H1 (cell line): ENCODE measurements at regions not wholly inside any gene's neighbourhood (a gene's known extent, or its start where the extent isn't known, plus 50 kb on each side); places are given as distances from the start of the nearest gene placed in this dataset.

ENCODE experiments used
- CTCF ChIA-PET: fragments of 300-600 bp; sonication (Branson Sonifier 250); formaldehyde crosslinking; loops from one replicate; lab custom pipeline; 2021; ENCODE audit not compliant: partially characterized antibody; lab: Charles Lee
- POLR2A ChIA-PET: fragments of 300-600 bp; sonication (Branson Sonifier 250); formaldehyde crosslinking; loops from one replicate; lab custom pipeline; 2021; ENCODE audit warnings: inconsistent platforms; ENCODE audit not compliant: partially characterized antibody; lab: Charles Lee
- DNase-seq, 2 experiments: peaks; one replicate each; pipeline versions ENCODE4 v3.0.0 to v3.0.0-alpha.2; 2010 to 2022; ENCODE audit warnings: low spot score in 2 of 2, low read depth in 1 of 2, mixed read lengths in 1 of 2
- FAIRE-seq: peaks from 2 replicates; lab custom pipeline; 2011; peaks lifted over from hg19 to GRCh38; lab: Jason Lieb, UNC
- H2AFZ ChIP-seq: 2 replicates; pipeline ENCODE4 v1.8.1; 2012; ENCODE audit warnings: low read length, inconsistent platforms
- H2AK5ac ChIP-seq: 2 replicates; pipeline ENCODE4 v1.6.1; 2013; ENCODE audit warnings: low read depth, low read length
- H2BK120ac ChIP-seq: replicated peaks from 2 replicates; pipeline ENCODE3; 2013; ENCODE audit warnings: low read depth, low read length, inconsistent platforms
- H2BK12ac ChIP-seq: 2 replicates; pipeline ENCODE4 v1.6.1; 2013; ENCODE audit warnings: low read depth, low read length
- H2BK15ac ChIP-seq: 2 replicates; pipeline ENCODE4 v1.6.1; 2013; ENCODE audit warnings: low read length
- H2BK20ac ChIP-seq: 2 replicates; pipeline ENCODE4 v1.6.1; 2013; ENCODE audit warnings: low read length
- H2BK5ac ChIP-seq: 2 replicates; pipeline ENCODE4 v1.6.1; 2013; ENCODE audit warnings: low read depth, low read length
- H3K14ac ChIP-seq: 2 replicates; pipeline ENCODE4 v1.6.1; 2013; ENCODE audit warnings: inconsistent platforms; ENCODE audit not compliant: insufficient read length
- H3K18ac ChIP-seq: 2 replicates; pipeline ENCODE4 v1.6.1; 2013; ENCODE audit warnings: low read length; ENCODE audit errors: extremely low read depth
- H3K23ac ChIP-seq: 2 replicates; pipeline ENCODE4 v1.6.1; 2013; ENCODE audit warnings: inconsistent platforms; ENCODE audit not compliant: insufficient read length
- H3K23me2 ChIP-seq: 2 replicates; pipeline ENCODE4 v1.6.1; 2013; ENCODE audit warnings: low read depth, low read length
- H3K27ac ChIP-seq: 2 replicates; pipeline ENCODE4 v1.6.1; 2011; ENCODE audit warnings: low read depth, low read length, inconsistent platforms
- H3K27me3 ChIP-seq, 4 experiments: replicated peaks in 1 of 4; 1 replicate in 1 of 4; 2 replicates in 3 of 4; pipeline versions ENCODE4 v1.6.1 to v1.8.1; 2011 to 2013; ENCODE audit warnings: low read length in 3 of 4, mild to moderate bottlenecking in 3 of 4, inconsistent platforms in 2 of 4, mixed read lengths in 2 of 4, moderate library complexity in 1 of 4; ENCODE audit not compliant: control insufficient read depth in 3 of 4, insufficient read depth in 3 of 4; ENCODE audit errors: extremely low read depth in 1 of 4
- H3K36me3 ChIP-seq, 4 experiments: 2 replicates each; pipeline versions ENCODE4 v1.6.1 to v1.8.1; 2011 to 2013; ENCODE audit warnings: mild to moderate bottlenecking in 4 of 4, low read length in 3 of 4, moderate library complexity in 2 of 4, control low read depth in 1 of 4, inconsistent platforms in 1 of 4; ENCODE audit not compliant: insufficient read depth in 4 of 4, control insufficient read depth in 2 of 4
- H3K4ac ChIP-seq: replicated peaks from 2 replicates; pipeline ENCODE3; 2013; ENCODE audit warnings: low read length, low read depth, mixed read lengths, inconsistent platforms; ENCODE audit not compliant: insufficient read length
- H3K4me1 ChIP-seq, 4 experiments: replicated peaks in 1 of 4; 1 replicate in 1 of 4; 2 replicates in 3 of 4; pipeline versions ENCODE4 v1.6.1 to v1.8.1; 2011 to 2013; ENCODE audit warnings: low read length in 3 of 4, inconsistent platforms in 2 of 4, mixed read lengths in 1 of 4; ENCODE audit not compliant: insufficient read depth in 4 of 4, control insufficient read depth in 3 of 4
- H3K4me2 ChIP-seq, 2 experiments: 2 replicates each; pipeline versions ENCODE4 v1.6.1 to v1.8.1; 2011 to 2013; ENCODE audit warnings: low read depth in 2 of 2, low read length in 2 of 2, control low read depth in 1 of 2, inconsistent platforms in 1 of 2, mild to moderate bottlenecking in 1 of 2; ENCODE audit not compliant: insufficient read depth in 1 of 2
- H3K4me3 ChIP-seq, 4 experiments: fragments of 200-600, 300-600 bp in 1 of 4; sonication (generic), shearing (Covaris generic), sonication (Bioruptor Twin) in 1 of 4; 2 replicates each; pipeline versions ENCODE4 v1.5.1 to v1.8.1; 2011 to 2016; ENCODE audit warnings: low read length in 4 of 4, low read depth in 3 of 4, control low read depth in 2 of 4, inconsistent platforms in 2 of 4, mild to moderate bottlenecking in 2 of 4, mixed read lengths in 1 of 4, moderate library complexity in 1 of 4; ENCODE audit not compliant: insufficient read depth in 2 of 4; ENCODE audit errors: extremely low read depth in 1 of 4
- H3K56ac ChIP-seq: replicated peaks from 2 replicates; pipeline ENCODE3; 2013; ENCODE audit warnings: low read depth, mild to moderate bottlenecking, mixed read lengths, low read length, inconsistent platforms; ENCODE audit not compliant: insufficient read length
- H3K79me1 ChIP-seq: 2 replicates; pipeline ENCODE4 v1.6.1; 2013; ENCODE audit warnings: low read depth, low read length, control low read depth
- H3K79me2 ChIP-seq, 2 experiments: 2 replicates each; pipeline versions ENCODE4 v1.6.1 to v1.8.1; 2012 to 2013; ENCODE audit warnings: low read length in 2 of 2, mild to moderate bottlenecking in 2 of 2, inconsistent platforms in 1 of 2; ENCODE audit not compliant: insufficient read depth in 2 of 2, control insufficient read depth in 1 of 2
- H3K9ac ChIP-seq, 4 experiments: replicated peaks in 1 of 4; 1 replicate in 1 of 4; 2 replicates in 3 of 4; pipeline versions ENCODE4 v1.6.1 to v1.8.1; 2011 to 2013; ENCODE audit warnings: low read depth in 3 of 4, low read length in 3 of 4, control low read depth in 2 of 4, mild to moderate bottlenecking in 2 of 4, moderate library complexity in 2 of 4, inconsistent platforms in 1 of 4; ENCODE audit errors: extremely low read depth in 1 of 4
- H3K9me3 ChIP-seq, 2 experiments: 2 replicates each; pipeline versions ENCODE4 v1.6.1 to v1.8.1; 2012 to 2013; ENCODE audit warnings: mild to moderate bottlenecking in 2 of 2, moderate library complexity in 2 of 2, control low read depth in 1 of 2, inconsistent platforms in 1 of 2, low read depth in 1 of 2, low read length in 1 of 2, mixed read lengths in 1 of 2; ENCODE audit not compliant: insufficient read depth in 2 of 2
- H4K20me1 ChIP-seq, 2 experiments: replicated peaks in 1 of 2; 2 replicates each; pipeline versions ENCODE3 to v1.8.1; 2011 to 2013; ENCODE audit warnings: inconsistent platforms in 2 of 2, low read length in 2 of 2, mild to moderate bottlenecking in 1 of 2; ENCODE audit not compliant: insufficient read depth in 2 of 2, control insufficient read depth in 1 of 2
- H4K5ac ChIP-seq: 2 replicates; pipeline ENCODE4 v1.6.1; 2013; ENCODE audit warnings: low read length, low read depth, mixed read lengths, inconsistent platforms; ENCODE audit not compliant: insufficient read length
- H4K8ac ChIP-seq: 2 replicates; pipeline ENCODE4 v1.8.0; 2013; ENCODE audit warnings: mild to moderate bottlenecking, moderate library complexity, low read length, inconsistent platforms; ENCODE audit not compliant: insufficient read depth; ENCODE audit errors: extremely low read depth
- H4K91ac ChIP-seq: replicated peaks from 2 replicates; pipeline ENCODE3; 2013; ENCODE audit warnings: low read length, mixed read lengths, inconsistent platforms; ENCODE audit not compliant: insufficient read length
- ASH2L ChIP-seq: fragments of 200-600, 300-600 bp; sonication (generic); IDR thresholded peaks from one replicate; pipeline ENCODE4 v1.7.1; 2017; ENCODE audit warnings: low read length
- CBX5 ChIP-seq: fragments of 300-800, 300-1000 bp; sonication (generic); IDR thresholded peaks from 2 replicates; pipeline ENCODE4 v1.7.1; 2016; ENCODE audit warnings: antibody characterized with exemption, low read length, low read depth
- CTCF ChIP-seq, 3 experiments: IDR thresholded peaks; 1 replicate in 2 of 3; 2 replicates in 1 of 3; pipeline versions ENCODE4 v1.5.1 to v1.6.1; 2011; ENCODE audit warnings: low read length in 3 of 3, mild to moderate bottlenecking in 3 of 3, inconsistent platforms in 2 of 3, low read depth in 1 of 3, moderate library complexity in 1 of 3; ENCODE audit not compliant: insufficient read depth in 1 of 3; ENCODE audit errors: control extremely low read depth in 1 of 3
- E2F6 ChIP-seq: IDR thresholded peaks from 2 replicates; pipeline ENCODE4 v1.6.1; 2012; ENCODE audit warnings: inconsistent platforms
- EP300 ChIP-seq, 2 experiments: IDR thresholded peaks; 1 replicate in 1 of 2; 2 replicates in 1 of 2; pipeline ENCODE4 v1.6.1; 2011 to 2012; ENCODE audit warnings: low read depth in 2 of 2, low read length in 2 of 2, mild to moderate bottlenecking in 2 of 2, borderline replicate concordance in 1 of 2, inconsistent platforms in 1 of 2, moderate library complexity in 1 of 2
- FOSL1 ChIP-seq: IDR thresholded peaks from 2 replicates; pipeline ENCODE4 v1.6.1; 2011; ENCODE audit warnings: mild to moderate bottlenecking, low read depth, low read length, moderate library complexity; ENCODE audit not compliant: insufficient read depth
- HDAC6 ChIP-seq: IDR thresholded peaks from one replicate; pipeline ENCODE4 v1.7.1; 2012; ENCODE audit warnings: low read depth, mild to moderate bottlenecking, inconsistent platforms, low read length, moderate library complexity
- RBBP5 ChIP-seq: IDR thresholded peaks from 2 replicates; pipeline ENCODE4 v1.7.1; 2012; ENCODE audit warnings: low read depth, mild to moderate bottlenecking, inconsistent platforms, low read length, moderate library complexity, borderline replicate concordance
- RFX5 ChIP-seq: IDR thresholded peaks from 2 replicates; pipeline ENCODE4 v1.6.1; 2011; ENCODE audit warnings: low read depth, low read length, improper control_type of control experiment, borderline replicate concordance
- RNF2 ChIP-seq: fragments of 200-900, 300-1000 bp; sonication (generic); IDR thresholded peaks from 2 replicates; pipeline ENCODE4 v1.7.1; 2016; ENCODE audit warnings: borderline replicate concordance, low read depth, mild to moderate bottlenecking, antibody characterized with exemption, low read length; ENCODE audit not compliant: poor library complexity, severe bottlenecking; ENCODE audit errors: missing control alignments
- SRF ChIP-seq: IDR thresholded peaks from 2 replicates; pipeline ENCODE4 v1.6.1; 2011; ENCODE audit warnings: mild to moderate bottlenecking, low read depth, low read length, moderate library complexity
- WGBS, 2 experiments: shearing (Covaris generic) in 1 of 2; methylation state at CpG; one replicate each; pipeline versions ENCODE4 v1.1.6 to v1.1.7; 2013 to 2015; ENCODE audit warnings: low lambda C conversion rate in 2 of 2, mixed read lengths in 2 of 2, inconsistent platforms in 1 of 2, low coverage in 1 of 2, missing lambda C conversion rate in 1 of 2; ENCODE audit not compliant: insufficient replicate concordance in 2 of 2, insufficient coverage in 1 of 2, insufficient read length in 1 of 2; ENCODE audit errors: extremely low coverage in 1 of 2, missing lambda C conversion rate in 1 of 2; 5-methylcytosine and 5-hydroxymethylcytosine counted together

- no peaks in the 10 kb centered on the region for H3K27me3 ChIP-seq
- no peak for FAIRE-seq
- TF ChIP-seq RBBP5 = no peak
- no peak for TF ChIP-seq CBX5
- no peak for TF ChIP-seq FOSL1
- TF ChIP-seq SRF = no peak
- no peak for TF ChIP-seq ASH2L
- TF ChIP-seq RFX5 = no peak
- no peak for TF ChIP-seq RNF2
- TF ChIP-seq E2F6 = no peak
- TF ChIP-seq EP300 (IDR thresholded peaks at IDR 0.05; ENCODE audit: borderline replicate concordance in 1 of 2, low read depth in 2 of 2, low read length in 2 of 2) = no peak
- no peak for TF ChIP-seq HDAC6
- TF ChIP-seq CTCF (IDR thresholded peaks at IDR 0.05; ENCODE audit: control extremely low read depth in 1 of 3, insufficient read depth in 1 of 3, low read depth in 1 of 3, low read length in 3 of 3) = no peak
Measured at GRCh38 chr20:17084909-17085308, 141.9 kb upstream of the PCSK2 start.

More at GRCh38 chr20:17084909-17085308, 141.9 kb upstream of the PCSK2 start:
- Histone ChIP-seq H4K20me1 (no peaks in the 10 kb centered on the region), H4K5ac (no peak overlapping the region), H2BK20ac (no peak overlapping the region), H3K9ac (no peak overlapping the region), H3K27ac (no peak overlapping the region), H2AFZ (no peak overlapping the region), H3K9me3 (no peaks in the 10 kb centered on the region), H3K23me2 (no peaks in the 10 kb centered on the region), H4K8ac (no peak overlapping the region), H2AK5ac (no peak overlapping the region), H3K56ac (no peak overlapping the region), H3K79me2 (no peaks in the 10 kb centered on the region), H3K4ac (no peak overlapping the region), H3K4me3 (no peak overlapping the region), H2BK120ac (no peak overlapping the region), H3K79me1 (no peaks in the 10 kb centered on the region), H3K23ac (no peak overlapping the region), H3K4me2 (no peak overlapping the region), H3K36me3 (no peaks in the 10 kb centered on the region), H3K18ac (no peak overlapping the region), H2BK12ac (no peak overlapping the region), H2BK5ac (no peak overlapping the region), H2BK15ac (no peak overlapping the region), H3K14ac (no peak overlapping the region), H3K4me1 (no peaks in the 10 kb centered on the region), H4K91ac (no peak overlapping the region)
- ChIA-PET POLR2A (no interaction called here), CTCF (interaction anchor here (0.8 to 0.9 kb wide), 3 partner anchors 9 to 264 kb away, joined by 3 to 4 read pairs (median 3); no protein-coding TSS in a partner anchor)
- 82% methylated on average over 3 of the region's 3 CpGs; no CpG with 5 or more reads in 1 of the 2 experiments for WGBS, 2 experiments
- DNase-seq = no peak
